ENCODE measurements at regions not wholly inside any gene's neighbourhood (a gene's known extent, or its start where the extent isn't known, plus 50 kb on each side); places are given as distances from the start of the nearest gene placed in this dataset.

DNA sequence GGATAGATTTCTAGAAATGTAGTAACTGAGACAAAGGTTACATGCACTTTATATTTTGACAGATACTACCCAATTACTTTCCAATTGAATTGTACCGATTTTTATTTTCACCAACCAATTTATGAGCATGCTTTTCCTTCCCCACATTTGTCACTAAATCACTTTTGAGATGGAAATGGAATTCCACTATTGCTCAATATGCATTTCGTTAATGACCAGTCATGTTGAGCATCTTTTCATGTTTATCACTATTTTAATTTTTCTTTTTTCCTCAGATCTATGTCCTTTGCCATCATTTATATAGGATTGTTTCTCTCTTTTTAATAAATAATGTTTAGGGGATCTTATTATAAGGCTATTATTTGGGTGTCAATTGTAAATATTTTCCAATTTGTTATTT, 102.8 kb upstream of the SMIM36 start:
- TF ChIP-seq, protein P1, sequence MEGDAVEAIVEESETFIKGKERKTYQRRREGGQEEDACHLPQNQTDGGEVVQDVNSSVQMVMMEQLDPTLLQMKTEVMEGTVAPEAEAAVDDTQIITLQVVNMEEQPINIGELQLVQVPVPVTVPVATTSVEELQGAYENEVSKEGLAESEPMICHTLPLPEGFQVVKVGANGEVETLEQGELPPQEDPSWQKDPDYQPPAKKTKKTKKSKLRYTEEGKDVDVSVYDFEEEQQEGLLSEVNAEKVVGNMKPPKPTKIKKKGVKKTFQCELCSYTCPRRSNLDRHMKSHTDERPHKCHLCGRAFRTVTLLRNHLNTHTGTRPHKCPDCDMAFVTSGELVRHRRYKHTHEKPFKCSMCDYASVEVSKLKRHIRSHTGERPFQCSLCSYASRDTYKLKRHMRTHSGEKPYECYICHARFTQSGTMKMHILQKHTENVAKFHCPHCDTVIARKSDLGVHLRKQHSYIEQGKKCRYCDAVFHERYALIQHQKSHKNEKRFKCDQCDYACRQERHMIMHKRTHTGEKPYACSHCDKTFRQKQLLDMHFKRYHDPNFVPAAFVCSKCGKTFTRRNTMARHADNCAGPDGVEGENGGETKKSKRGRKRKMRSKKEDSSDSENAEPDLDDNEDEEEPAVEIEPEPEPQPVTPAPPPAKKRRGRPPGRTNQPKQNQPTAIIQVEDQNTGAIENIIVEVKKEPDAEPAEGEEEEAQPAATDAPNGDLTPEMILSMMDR (IDR thresholded peaks at IDR 0.05; ENCODE audit: poor library complexity, severe bottlenecking): no peak
- no peak for TF ChIP-seq TAF1 (IDR thresholded peaks at IDR 0.05; ENCODE audit: low read depth)

Measured in neural cell (in vitro differentiated cells).